ENCODE measurements at regions not wholly inside any gene's neighbourhood (a gene's known extent, or its start where the extent isn't known, plus 50 kb on each side); places are given as distances from the start of the nearest gene placed in this dataset.

DNA sequence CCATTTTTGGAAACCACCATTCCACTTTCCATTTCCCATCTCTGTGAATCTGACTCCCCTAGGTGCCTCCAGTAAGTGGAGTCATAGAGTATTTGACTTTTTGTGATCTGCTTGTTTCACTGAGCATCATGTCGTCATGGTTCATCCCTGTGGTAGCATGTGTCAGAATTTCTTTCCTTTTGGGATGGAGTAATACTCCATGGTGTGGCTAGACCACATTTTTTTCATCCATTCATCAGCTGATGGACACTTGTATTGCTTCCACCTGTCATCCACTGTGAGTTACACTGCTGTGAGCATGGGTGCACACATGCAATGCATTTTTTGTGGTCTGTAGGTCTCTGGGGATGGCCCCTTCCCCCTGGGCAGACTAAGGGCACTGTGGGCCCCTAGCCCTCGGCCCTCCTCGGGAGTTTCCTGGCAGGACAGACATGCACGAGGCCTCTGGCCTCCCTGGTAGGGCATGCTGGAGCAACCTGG, 115.9 kb downstream of the GADD45G start:
- intact Hi-C loops (cut with micrococcal nuclease): no loop called here

DNA sequence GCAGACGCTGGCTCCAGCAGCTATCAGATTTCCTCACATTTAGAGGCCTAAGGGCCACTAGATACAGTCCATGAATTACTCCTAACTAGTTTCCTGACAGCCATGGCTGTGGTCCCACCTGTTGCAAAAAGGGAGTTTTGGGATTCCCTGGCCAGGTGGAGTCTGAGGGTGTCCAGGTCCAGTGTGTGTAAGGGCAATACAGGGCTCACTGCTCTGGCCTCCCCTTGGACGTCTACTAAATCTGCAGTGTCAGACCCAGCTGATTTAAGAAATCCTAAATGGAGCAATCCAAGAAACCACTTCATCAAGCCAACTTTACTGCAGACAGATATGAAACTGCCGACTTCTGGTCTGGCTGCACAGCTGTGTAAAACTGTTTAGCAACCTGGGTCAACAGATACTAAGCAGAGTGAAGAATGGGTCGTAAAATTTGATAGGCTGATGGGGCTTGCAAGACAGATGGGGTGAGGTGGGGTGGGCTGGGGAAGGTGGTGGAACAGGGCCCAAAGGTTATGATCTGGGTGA, 116.4 kb downstream of the GADD45G start:
- intact Hi-C loops (cut with micrococcal nuclease): no loop called here

DNA sequence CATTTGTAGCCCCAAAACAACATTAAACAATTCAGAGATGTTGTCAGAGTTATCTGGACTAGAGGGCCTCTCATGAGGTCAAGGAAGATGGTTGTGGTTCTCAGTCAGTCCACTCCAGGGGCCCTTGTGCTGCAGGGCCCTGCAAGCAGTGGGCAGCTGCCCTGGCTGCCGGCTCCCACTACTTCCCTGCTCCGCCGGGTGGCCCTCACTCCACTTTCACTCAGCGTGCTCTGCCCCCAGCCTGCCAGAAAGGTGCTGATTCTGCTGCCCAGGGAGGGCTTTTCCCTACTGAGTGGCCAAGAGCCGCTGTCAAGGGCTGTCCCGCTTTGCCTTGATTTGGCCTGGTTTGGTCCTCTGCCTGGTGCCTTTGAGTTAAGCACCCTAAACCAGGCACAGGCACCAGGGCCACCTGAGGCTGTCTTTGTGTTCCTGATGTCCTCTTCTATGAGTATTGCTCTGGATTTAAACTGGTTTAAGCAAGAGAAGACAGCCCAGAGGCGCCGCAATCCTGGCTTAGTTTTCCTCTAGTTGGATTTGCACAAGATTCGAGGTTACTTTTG, 117.2 kb downstream of the GADD45G start:
- intact Hi-C loops (cut with micrococcal nuclease): no loop called here

DNA sequence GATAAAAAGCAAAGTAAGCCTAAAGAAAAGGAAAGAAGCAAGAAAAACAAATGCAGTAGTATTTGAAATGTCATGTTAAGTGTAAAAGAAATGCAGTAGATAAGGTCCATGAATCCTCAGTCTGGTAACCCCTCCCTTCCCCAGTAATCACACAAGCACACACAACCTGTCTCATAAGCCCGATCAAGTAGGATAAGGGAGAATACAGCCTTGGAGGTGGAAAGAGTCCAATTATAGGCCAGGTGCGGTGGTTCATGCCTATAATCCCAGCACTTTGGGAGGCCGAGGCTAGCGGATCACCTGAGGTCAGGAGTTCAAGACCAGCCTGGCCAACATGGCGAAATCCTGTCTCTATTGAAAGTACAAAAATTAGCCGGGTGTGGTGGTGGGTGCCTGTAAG, 117.9 kb downstream of the GADD45G start:
- intact Hi-C loops (cut with micrococcal nuclease): no loop called here

DNA sequence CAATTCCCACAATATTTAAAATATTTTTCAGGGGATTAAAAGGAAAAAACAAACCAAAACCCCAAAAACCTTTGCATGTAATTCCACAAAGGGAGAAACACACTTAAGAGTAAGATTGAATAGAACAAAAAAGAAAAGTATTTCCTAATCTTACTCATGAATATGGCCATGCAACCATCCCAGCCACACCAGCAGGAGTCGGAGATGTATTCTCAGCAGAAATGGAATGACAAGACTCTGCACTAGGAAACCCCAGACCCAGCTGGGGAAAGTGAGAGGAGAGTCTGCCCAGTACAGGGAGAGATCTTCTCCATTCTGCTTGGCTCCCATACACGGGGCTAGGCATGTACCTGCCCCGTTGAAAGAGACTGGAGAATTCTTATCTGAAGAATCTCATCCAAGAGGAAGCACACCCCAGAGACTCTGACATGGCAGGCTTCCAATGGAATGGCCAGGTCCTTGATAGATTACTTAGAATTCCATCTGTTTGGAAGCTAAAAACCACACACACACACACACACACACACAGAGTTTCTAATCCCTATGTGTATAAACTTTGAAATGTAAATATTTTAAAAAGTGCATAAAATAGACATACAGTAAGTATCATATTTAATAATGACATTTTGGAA, 118.8 kb downstream of the GADD45G start:
- intact Hi-C loops (cut with micrococcal nuclease): no loop called here

DNA sequence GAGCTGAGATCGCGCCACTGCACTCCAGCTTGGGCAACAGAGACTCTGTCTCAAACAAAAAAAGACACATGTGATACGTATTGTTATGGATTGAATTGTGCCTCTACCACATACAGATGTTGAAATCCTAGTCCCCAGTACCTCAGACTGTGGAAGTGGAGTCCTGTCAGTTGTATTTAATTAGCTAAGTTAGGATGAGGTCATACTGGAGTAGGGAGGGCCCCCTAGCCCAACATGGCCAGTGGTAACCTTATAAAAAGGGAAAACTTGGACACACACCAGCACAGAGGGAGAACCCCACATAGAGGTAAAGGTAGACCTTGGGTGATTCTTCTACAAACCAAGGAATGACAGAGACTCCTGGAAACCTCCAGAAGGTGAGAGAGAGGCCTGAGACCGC, 119.8 kb downstream of the GADD45G start:
- intact Hi-C loops (cut with micrococcal nuclease): no loop called here

DNA sequence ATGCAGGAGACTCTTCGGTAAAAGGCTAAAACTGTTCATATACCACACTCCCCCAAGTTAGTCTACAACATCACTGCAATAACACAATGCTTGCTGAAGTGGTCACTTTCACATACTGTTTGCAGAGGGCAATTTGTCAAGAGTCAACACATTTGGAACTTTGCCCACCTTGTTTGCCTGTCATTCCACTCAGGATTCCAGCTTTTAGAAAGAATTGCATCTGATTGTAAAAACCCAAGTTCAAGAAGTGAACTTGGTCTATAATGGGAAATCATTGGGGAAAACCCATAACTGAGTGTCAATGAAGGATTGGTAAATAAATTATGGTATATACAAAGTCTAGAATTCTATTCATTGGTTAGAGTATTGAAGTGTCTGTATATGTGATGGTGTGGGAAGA, 120.5 kb downstream of the GADD45G start:
- intact Hi-C loops (cut with micrococcal nuclease): no loop called here

DNA sequence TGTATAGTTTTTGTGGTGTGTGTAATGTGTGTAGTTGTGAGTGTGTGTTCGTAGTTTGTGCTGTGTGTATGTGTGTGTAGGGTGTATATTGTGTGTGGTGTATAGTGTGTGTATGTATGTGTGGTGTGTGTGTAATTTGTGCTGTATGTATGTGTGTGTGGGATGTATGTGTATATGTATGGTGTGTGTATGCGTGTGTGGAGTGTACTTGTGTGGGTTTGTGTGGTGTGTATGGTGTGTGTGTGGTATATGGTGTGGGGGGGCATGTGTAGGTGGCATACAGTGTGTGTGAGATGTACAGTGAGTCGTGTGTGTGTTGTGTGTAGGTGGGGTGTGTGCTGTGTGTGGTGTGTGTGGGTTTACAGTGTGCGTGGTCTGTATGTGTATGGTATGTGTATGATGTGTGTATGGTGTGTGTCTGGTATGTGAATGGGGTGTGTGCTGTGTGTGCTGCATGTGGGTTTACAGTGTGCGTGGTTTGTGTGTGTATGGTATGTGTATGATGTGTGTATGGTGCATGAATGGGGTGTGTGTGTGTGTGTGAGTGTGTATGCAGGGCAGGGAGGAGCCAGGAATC, 125.2 kb downstream of the GADD45G start:
- intact Hi-C loops (cut with micrococcal nuclease): no loop called here

DNA sequence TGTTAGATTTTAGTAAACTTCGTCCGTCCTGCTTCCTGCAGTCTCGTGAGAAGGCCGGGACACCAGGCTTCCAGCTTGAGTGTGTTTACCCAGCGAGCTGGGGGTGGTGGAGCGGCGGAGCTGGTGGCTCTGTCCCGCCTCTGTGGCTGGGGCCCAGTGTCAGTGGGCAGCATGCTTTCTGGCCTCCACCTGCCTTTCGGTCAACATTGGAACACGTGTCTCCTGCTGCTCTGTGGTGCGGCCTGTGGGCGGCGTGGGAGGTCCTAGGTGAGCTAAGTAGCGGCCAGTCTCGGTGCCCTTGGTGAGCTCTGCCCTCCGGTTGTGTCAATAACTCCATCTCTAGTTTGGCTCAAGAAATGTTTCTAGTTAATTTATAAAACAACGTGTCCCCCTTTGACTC, 125.9 kb downstream of the GADD45G start:
- intact Hi-C loops (cut with micrococcal nuclease): no loop called here

DNA sequence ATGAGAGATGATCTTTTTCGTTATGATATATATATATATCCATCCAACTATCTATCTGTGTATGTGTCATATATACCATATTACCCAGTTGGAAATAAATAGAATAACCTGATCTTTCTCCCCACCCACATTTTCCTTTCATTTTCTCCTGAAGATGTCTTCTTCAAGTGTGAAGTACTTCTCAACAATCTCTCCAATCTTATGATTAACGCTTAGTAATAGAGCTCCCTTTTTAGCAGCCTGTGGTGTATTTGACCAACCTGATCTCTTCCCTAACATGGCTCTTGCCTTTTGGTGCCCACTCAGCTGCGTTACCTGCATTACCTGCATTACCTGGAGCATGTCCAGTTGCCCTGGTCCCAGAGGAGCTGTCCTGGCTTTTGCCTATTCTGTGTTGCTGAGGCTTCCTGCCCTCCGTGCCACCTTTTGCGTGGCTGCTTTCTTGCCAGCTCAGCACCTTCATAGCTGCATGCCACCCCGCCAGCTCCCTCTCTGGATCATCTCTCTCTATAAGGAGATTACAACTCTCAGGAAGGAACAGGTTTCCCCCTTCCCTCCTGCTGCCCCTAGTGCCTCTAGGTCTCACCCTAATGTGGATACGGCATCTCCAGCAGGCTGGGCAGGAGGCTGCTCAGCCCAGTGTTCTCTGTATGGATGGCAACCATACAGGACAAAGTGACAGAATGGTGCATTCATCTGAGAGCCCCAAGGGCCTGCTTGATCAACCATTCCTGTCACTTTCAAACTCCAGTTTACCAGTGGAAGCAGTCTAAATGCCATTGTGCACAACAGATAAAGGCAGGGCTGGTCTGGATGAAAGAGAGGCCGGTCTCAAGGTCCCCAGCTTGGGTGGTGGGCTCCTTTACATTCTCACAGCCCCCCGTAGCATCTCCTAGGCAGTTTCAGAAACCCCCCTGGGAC, 126.7 kb downstream of the GADD45G start:
- intact Hi-C loops (cut with micrococcal nuclease): no loop called here

DNA sequence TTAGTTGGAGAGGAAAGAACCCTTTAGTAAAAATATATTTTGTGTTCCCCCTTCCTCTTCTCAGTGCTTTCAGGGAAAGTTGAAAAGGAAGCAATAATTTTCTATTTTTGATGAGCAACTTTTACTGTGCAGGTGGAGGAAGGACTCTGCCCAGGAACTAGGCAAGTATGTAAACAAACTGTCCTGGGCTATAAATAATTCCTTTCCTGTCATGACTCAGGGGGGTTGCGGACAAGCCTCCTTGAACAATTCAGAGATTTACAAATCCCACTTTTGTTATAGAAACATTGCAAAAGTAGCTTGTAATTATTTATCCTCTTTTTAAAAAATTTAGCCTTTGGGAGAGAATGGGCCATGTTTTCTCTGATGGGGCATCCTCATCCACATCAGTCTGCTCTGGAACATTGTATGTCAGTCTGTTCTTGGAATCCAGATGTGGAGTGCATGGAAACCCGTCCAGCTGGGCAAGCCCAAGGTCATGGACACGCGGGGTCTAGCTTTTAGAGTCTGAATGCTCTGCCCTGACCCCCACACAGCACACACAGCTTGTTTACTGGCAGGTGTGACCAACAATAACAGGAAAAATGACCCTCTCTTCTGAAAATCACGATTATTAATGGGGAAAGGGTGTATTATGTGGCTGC, 127.6 kb downstream of the GADD45G start:
- intact Hi-C loops (cut with micrococcal nuclease): no loop called here

DNA sequence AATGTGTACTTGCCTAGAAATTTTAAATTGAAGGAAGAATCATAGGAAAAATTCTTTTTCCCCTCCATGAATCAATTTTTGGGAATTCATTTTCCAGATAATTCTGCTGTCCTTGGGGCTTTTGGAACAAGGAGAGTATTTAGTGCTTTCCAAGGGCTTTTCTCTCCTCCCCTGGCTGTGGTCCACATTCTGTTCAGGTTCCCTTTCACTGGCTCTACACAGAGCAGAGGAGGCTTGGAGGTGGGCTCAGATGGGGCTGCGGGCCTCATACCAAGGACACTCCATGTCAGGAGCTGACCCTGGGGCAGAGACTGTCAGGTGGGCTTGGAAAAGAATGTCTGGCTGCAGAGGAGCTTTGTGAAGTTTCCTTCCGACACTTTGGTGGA, 128.1 kb downstream of the GADD45G start:
- intact Hi-C loops (cut with micrococcal nuclease): no loop called here

DNA sequence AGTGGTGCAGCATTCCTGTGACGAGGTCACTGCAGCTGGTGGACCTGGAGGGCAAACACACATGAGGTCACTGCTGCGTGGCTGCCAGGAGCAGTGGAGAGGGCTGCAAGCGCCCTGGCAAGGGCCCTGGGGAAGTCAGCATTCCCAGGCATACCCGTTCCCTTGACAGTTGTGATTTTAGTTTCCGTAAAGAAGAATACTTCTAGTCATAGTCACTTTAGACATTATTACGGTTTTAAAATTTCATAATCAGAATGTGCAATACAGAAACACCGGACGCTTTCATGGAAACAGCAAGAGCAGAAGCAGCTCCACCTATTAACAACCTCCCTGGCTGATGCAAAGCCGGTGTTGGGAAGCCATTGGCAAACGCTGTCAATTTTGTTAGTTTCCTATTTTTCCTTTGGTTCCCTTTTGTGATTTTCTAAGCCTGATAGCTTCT, 129.8 kb downstream of the GADD45G start:
- intact Hi-C loops (cut with micrococcal nuclease): no loop called here

DNA sequence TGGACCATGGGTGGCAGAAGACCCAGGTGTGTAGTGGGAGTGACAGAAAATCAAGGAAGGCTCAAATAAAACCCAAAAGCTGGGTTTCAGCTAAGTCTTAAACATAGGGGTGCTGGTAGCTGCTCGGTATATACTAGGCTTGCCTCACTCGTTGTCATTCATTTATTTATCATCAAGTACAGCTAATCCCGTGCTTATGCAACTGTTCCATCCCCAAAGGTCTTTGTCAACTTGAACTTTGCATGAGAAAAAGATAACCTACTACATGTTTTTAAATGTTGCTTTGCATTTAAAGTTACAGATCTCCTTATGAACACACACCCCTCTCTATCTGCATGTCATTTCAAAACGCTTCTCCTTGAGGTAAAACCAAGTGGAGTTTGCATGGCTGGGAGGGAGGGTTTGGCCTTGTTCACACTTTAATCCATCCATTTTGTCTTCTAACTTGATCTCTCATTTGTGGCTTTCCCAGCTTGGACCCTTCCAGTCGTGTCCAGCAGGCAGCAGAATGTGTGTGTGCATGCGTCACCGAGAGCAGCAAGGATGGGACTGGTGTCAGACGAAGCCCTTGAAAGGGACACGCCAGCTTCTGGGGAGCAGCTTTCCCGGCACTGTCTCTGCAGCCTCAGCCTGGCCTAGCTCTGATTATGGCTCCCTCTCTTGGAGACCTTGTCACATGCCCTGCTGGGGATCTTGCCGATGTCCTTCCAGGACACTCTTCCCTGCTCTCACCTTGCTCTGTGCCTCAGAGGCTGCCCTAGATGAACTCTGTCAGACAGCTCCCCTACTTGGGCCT, 133.5 kb downstream of the GADD45G start:
- intact Hi-C loops (cut with micrococcal nuclease): no loop called here

DNA sequence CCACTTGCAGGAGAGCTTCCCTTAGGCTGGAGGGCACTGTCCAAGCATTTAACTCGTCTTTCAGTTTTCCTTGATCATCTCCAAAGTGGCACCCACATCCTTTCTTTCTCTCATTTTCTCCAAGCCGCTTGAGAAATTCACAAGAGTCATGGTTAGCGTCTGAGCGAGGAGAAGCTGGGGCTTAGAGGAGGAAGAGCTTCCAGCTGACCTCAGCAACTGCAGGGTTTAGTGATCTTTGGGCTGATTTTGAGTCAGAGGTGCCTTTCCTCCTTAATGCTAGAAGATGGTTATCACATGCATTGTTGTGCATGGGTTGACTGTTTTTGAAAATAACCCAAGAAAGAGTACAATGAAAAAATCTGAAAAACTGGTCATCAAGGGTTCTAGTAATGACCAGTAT, 134.7 kb downstream of the GADD45G start:
- intact Hi-C loops (cut with micrococcal nuclease): loop anchor here (1.0 kb wide), 1 partner anchor 38 kb away; no protein-coding TSS in a partner anchor

DNA sequence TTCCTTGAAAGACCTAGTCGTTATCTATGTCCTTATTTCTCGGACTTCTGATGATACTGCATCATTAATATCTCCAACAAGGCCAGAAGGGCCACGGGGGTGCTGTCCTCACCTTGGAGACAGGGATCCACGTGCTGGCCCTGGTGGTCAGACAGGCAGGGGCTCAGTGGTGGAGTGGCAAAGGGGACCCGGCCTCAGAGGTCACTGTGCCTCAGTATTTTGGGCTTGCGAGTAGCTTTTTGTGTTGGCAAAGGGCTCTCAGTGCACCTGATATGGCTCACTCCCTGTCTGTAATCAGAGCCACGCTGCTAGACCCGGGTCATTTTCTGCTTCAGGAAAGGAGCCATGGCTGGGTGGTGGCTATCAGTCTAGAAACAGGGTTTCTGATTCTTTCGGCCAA, 135.1 kb downstream of the GADD45G start:
- intact Hi-C loops (cut with micrococcal nuclease): loop anchor here (1.0 to 5.0 kb wide), 3 partner anchors 39 to 318 kb away; no protein-coding TSS in a partner anchor

DNA sequence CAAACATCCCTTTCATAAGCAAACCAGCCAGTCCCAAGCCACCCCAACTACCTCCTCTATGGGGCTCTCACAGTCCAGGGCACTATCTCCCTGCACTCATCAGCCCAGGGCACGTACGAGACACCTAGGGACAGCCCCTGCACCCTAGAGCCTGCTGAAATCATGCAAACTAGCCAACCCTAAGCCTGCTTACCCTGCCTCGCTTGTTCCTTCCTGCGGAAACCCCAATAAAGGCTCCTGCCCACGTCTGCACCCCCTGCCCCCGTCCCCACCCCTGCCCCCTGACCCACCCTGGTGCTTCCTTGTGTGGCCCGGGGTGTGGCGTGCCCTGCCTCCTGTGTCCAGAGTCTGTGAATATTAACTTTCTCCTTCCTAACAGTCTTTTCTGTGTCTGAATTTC, 135.9 kb downstream of the GADD45G start:
- intact Hi-C loops (cut with micrococcal nuclease): loop anchor here (5.0 kb wide), 2 partner anchors 218 to 318 kb away; no protein-coding TSS in a partner anchor

DNA sequence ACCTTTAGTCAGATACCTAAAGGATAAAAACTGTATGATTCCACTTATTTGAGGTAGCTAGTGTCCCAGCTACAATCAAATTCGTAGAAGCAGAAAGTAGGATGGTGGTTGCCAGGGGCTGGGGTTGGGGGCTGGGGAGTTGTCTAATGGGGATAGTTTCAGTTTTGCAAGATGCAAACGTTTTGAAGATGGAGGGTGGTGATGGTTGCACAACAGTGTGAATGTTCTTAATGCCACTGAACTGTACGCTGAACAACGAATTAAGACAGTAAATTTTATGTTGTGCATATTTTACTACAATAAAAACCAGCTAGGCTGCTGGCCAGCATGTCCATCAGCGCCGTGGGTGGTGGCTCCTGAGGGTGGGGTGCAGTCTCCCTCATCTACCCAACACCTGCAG, 137.8 kb downstream of the GADD45G start:
- intact Hi-C loops (cut with micrococcal nuclease): loop anchor here (1.0 to 5.0 kb wide), 9 partner anchors 41 to 424 kb away; partner anchors contain the start of gene SECISBP2

DNA sequence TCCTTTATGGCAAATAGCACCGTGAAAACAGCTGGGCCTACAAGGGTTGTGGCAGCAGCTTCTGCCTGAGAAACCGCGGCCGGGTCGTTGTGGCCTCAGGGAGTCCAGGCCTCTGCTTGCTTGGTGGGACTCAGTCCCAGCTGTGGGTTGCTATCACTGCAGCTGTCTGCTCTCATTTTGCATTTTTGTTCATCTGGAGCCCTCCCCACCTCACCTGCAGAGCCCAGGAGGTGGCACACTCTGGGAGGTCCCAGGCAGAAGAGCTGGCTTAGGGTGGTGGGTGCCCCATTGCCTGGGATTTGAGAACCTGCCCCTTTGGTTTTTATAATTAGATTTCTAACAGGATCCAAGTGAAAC, 138.4 kb downstream of the GADD45G start:
- intact Hi-C loops (cut with micrococcal nuclease): loop anchor here (1.0 to 5.0 kb wide), 9 partner anchors 42 to 424 kb away; partner anchors contain the start of gene SECISBP2
